Thyroid gland (tissue), 4 donors: ENCODE measurements at regions not wholly inside any gene's neighbourhood (a gene's known extent, or its start where the extent isn't known, plus 50 kb on each side); places are given as distances from the start of the nearest gene placed in this dataset.

ENCODE experiments used
- DNase-seq, 2 donors: peaks; one replicate each; pipeline ENCODE4 v3.0.0-alpha.2; 2019
- H3K27ac ChIP-seq, 3 donors: fragments of 200-600 bp; sonication (generic); 1 replicate in 2 of 3; 2 replicates in 1 of 3; pipeline ENCODE4 v1.5.1; 2016 to 2019; ENCODE audit warnings: mild to moderate bottlenecking in 1 of 3, moderate library complexity in 1 of 3
- H3K27me3 ChIP-seq: fragments of 200-600 bp; sonication (generic); one replicate; pipeline ENCODE4 v1.5.1; 2019
- H3K36me3 ChIP-seq, 2 donors: fragments of 200-600 bp; sonication (generic); one replicate each; pipeline ENCODE4 v1.5.1; 2016 to 2019
- H3K4me1 ChIP-seq, 2 donors: fragments of 200-600 bp; sonication (generic); one replicate each; pipeline ENCODE4 v1.5.1; 2017 to 2019
- H3K4me3 ChIP-seq, 3 donors: fragments of 200-600 bp; sonication (generic); replicated peaks in 1 of 3; 1 replicate in 2 of 3; 2 replicates in 1 of 3; pipeline ENCODE4 v1.5.1; 2016; ENCODE audit warnings: mild to moderate bottlenecking in 1 of 3
- H3K9me3 ChIP-seq: fragments of 200-600 bp; sonication (generic); one replicate; pipeline ENCODE4 v1.5.1; 2017
- CTCF ChIP-seq, 6 experiments: fragments of 200-600 bp in 3 of 6; fragments of 450-650 bp in 3 of 6; sonication (generic) in 3 of 6; IDR thresholded peaks; one replicate each; pipeline ENCODE4 v1.5.1; 2016 to 2019; ENCODE audit warnings: antibody characterized with exemption in 6 of 6, mild to moderate bottlenecking in 2 of 6, inconsistent platforms in 1 of 6, moderate library complexity in 1 of 6
- POLR2A ChIP-seq, 2 donors: fragments of 450-650 bp; IDR thresholded peaks; one replicate each; pipeline ENCODE4 v1.6.1; 2017; ENCODE audit warnings: antibody characterized with exemption in 2 of 2, mild to moderate bottlenecking in 2 of 2, moderate library complexity in 1 of 2
- WGBS, 2 donors: methylation state at CpG; one replicate each; pipeline ENCODE4 v1.1.5; 2017; 5-methylcytosine and 5-hydroxymethylcytosine counted together
- intact Hi-C: fragments of 100-400 bp; cut with DNase I; formaldehyde crosslinking; loops from one replicate; pipeline ENCODE4 v1.15.1; 2023

GRCh38 chr16:80447241-80447640, 93.6 kb upstream of the DYNLRB2 start:
- Histone ChIP-seq H3K4me3 (no peak overlapping the region), H3K27me3 (no peaks in the 10 kb centered on the region), H3K9me3 (no peaks in the 10 kb centered on the region), H3K36me3 (no peaks in the 10 kb centered on the region), H3K4me1 (no peaks in the 10 kb centered on the region), H3K27ac (no peak overlapping the region)
- no peak for DNase-seq
- intact Hi-C loops = no loop called here
- TF ChIP-seq CTCF (IDR thresholded peaks at IDR 0.05) (no peak), POLR2A (IDR thresholded peaks at IDR 0.05) (no peak)
- WGBS, 2 donors = 79 to 85% methylated on average over 5 of the region's 5 CpGs

DNA sequence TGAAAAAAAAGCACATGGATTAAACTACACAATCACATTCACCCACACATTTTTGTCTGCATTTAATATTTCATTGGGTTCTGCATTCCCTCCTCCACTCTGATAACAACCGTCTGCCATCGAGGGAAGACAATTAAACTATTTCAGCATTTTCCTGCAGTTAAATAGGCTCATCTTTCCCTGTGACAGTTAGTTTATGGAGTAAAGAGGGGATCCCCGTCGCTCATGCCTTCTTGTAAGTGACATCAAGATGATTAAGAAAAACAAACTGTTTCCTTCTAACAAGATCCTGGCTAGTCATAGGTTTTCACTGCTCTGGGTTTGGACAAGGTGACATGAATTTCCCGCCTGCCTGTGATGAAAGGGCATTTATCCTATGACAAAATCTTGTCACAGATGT, 98.0 kb upstream of the DYNLRB2 start:
- H3K4me3 ChIP-seq = no peak overlapping the region
- H3K27ac ChIP-seq = no peak overlapping the region
- H3K4me1 ChIP-seq = no peaks in the 10 kb centered on the region
- no peaks in the 10 kb centered on the region for H3K36me3 ChIP-seq
- no peak for DNase-seq
- 65 to 73% methylated on average over 5 of the region's 5 CpGs for WGBS, 2 donors
- no peaks in the 10 kb centered on the region for H3K27me3 ChIP-seq
- intact Hi-C loops = no loop called here
- H3K9me3 ChIP-seq = no peaks in the 10 kb centered on the region
- TF ChIP-seq POLR2A (IDR thresholded peaks at IDR 0.05) (no peak), CTCF (IDR thresholded peaks at IDR 0.05) (no peak)

DNA sequence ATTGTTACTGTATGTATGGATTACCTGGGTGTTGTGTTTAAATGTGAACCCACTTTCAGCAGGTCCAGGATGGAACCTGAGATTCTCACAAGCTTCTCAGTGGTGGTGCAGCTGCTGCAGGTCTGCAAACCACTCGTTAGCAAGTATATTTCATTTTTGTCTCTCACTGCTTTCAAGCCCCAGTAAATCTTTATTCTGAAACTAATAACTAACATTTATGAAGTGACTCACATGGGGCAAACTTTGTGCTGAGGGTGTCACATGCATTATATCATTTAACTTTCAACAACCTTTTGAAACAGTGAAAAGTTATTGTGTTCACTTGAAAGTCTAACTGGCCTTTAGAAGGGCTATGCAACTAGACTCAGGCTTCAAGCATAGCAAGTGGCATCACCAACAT, 98.9 kb upstream of the DYNLRB2 start:
- WGBS, 2 donors = 78 to 79% methylated on average over 1 of the region's 1 CpG
- H3K36me3 ChIP-seq = no peaks in the 10 kb centered on the region
- intact Hi-C loops = no loop called here
- DNase-seq = no peak
- no peaks in the 10 kb centered on the region for H3K27me3 ChIP-seq
- no peaks in the 10 kb centered on the region for H3K9me3 ChIP-seq
- no peak for TF ChIP-seq CTCF (IDR thresholded peaks at IDR 0.05)
- no peak for TF ChIP-seq POLR2A (IDR thresholded peaks at IDR 0.05)
- H3K4me3 ChIP-seq = no peak overlapping the region
- H3K27ac ChIP-seq = no peak overlapping the region
- H3K4me1 ChIP-seq = no peaks in the 10 kb centered on the region

- DNase-seq = no peak
- 60 to 75% methylated on average over 2 of the region's 2 CpGs for WGBS, 2 donors
- no peak overlapping the region for H3K4me3 ChIP-seq
- H3K27me3 ChIP-seq = no peaks in the 10 kb centered on the region
- H3K27ac ChIP-seq = no peak overlapping the region
- H3K9me3 ChIP-seq = no peaks in the 10 kb centered on the region
- TF ChIP-seq POLR2A (IDR thresholded peaks at IDR 0.05) (no peak), CTCF (IDR thresholded peaks at IDR 0.05) (no peak)
- no peaks in the 10 kb centered on the region for H3K36me3 ChIP-seq
- H3K4me1 ChIP-seq = no peaks in the 10 kb centered on the region
- intact Hi-C loops = no loop called here
Observed at GRCh38 chr16:80440667-80441066, 100.1 kb upstream of the DYNLRB2 start.

GRCh38 chr16:80437707-80438106, 103.1 kb upstream of the DYNLRB2 start:
- Histone ChIP-seq H3K27me3 (no peaks in the 10 kb centered on the region), H3K27ac (no peak overlapping the region), H3K36me3 (no peaks in the 10 kb centered on the region), H3K4me3 (no peak overlapping the region), H3K4me1 (no peaks in the 10 kb centered on the region), H3K9me3 (no peaks in the 10 kb centered on the region)
- no peak for DNase-seq
- TF ChIP-seq POLR2A (IDR thresholded peaks at IDR 0.05) = no peak
- no peak for TF ChIP-seq CTCF (IDR thresholded peaks at IDR 0.05)
- WGBS, 2 donors = 88 to 100% methylated on average over 2 of the region's 2 CpGs
- intact Hi-C loops = no loop called here
